LNCaP clone FGC (cell line): ENCODE measurements at regions not wholly inside any gene's neighbourhood (a gene's known extent, or its start where the extent isn't known, plus 50 kb on each side); places are given as distances from the start of the nearest gene placed in this dataset.

Experiments
- DNase-seq: peaks from one replicate; pipeline ENCODE4 v3.0.0-alpha.2; 2011; ENCODE audit warnings: low read depth
- H3K4me3 ChIP-seq: 2 replicates; pipeline ENCODE4 v1.5.1; 2011; ENCODE audit warnings: mild to moderate bottlenecking, low read depth, low read length, control low read depth
- CTCF ChIP-seq: IDR thresholded peaks from 2 replicates; pipeline ENCODE4 v1.5.1; 2012; ENCODE audit warnings: mild to moderate bottlenecking; ENCODE audit not compliant: control insufficient read depth, insufficient read depth; ENCODE audit errors: extremely low read depth

- no peak overlapping the region for H3K4me3 ChIP-seq
- no peak for TF ChIP-seq CTCF
- no peak for DNase-seq
Measured at GRCh38 chr1:221018414-221018813, 139.2 kb downstream of the HLX start.

- H3K4me3 ChIP-seq, result no peak overlapping the region
- no peak for DNase-seq
- no peak for TF ChIP-seq CTCF
Measured at GRCh38 chr1:221022331-221022730, 143.1 kb downstream of the HLX start.

DNA sequence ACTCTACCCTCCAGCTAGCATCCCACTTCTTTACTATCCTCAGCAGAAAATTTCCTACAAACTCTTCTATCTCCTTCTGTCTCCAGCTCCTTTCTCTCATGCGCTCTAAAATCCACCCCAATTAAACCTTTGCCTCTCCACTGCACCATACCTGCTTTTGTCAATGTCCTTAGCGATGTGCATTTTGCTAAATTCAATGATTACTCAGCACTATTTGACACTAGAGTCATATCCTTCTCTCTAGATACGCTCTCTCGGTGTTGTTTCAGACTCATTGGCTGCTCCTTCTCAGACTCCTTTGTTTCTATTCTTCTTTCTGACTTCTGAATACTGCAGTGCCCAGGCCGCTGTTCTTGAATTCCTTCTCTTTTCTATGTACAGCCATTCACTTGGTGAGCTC, 144.2 kb downstream of the HLX start:
- no peak for TF ChIP-seq CTCF
- no peak overlapping the region for H3K4me3 ChIP-seq
- no peak for DNase-seq

DNA sequence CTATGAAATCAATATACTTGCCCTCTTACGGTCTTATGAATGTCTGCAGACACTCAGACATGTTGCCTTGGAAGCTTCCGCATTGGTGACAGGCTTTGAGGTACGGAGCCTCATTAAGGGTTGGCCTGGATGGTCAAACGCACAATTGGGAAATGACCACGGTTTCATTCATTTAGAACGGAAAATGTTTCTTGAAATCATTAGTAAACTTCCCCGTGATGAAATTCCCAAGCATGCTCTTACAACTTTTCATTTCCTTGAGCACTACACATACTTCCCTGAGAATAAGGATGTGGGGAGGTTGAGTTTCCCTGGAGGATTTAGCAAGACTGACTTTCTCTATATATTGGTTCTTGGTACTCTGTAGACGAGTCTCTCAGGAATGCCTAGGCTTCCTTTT, 146.3 kb downstream of the HLX start:
- no peak for TF ChIP-seq CTCF
- no peak overlapping the region for H3K4me3 ChIP-seq
- no peak for DNase-seq

- peak; percentile 7 for DNase-seq
- no peak for TF ChIP-seq CTCF
- H3K4me3 ChIP-seq, result no peak overlapping the region
Measured at GRCh38 chr1:221025956-221026355, 146.7 kb downstream of the HLX start.

- DNase-seq, result no peak
- no peak for TF ChIP-seq CTCF
- no peak overlapping the region for H3K4me3 ChIP-seq
Measured at GRCh38 chr1:221029981-221030649, 150.9 kb downstream of the HLX start.

DNA sequence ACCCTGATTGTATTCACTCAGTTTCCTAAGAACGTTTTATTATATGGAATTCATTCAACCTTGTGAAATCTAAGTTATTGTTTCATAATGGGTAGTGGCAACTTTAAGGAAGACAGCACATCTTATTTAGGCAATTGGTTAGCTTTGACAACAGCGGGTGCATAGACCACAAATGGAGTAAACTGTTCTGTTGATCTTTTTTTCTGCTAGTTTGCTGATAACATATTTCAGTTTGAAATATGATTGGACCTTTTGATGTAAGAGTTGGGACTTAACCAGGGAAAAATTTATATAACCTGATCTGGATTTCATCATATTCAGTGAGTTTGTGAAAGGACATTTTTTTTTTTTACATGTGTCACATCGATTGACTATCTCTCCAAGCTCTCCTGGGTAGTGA, 151.7 kb downstream of the HLX start:
- DNase-seq, result no peak
- H3K4me3 ChIP-seq, result no peak overlapping the region
- TF ChIP-seq CTCF, result no peak
